Tibial artery (tissue), 4 donors: ENCODE measurements at regions not wholly inside any gene's neighbourhood (a gene's known extent, or its start where the extent isn't known, plus 50 kb on each side); places are given as distances from the start of the nearest gene placed in this dataset.

Experiments
- DNase-seq, 2 donors: peaks; one replicate each; pipeline ENCODE4 v3.0.0-alpha.2; 2019
- H3K27ac ChIP-seq, 2 donors: fragments of 200-600 bp; sonication (generic) in 1 of 2; 1 replicate in 1 of 2; 2 replicates in 1 of 2; pipeline ENCODE4 v1.5.1; 2018 to 2019; ENCODE audit warnings: mild to moderate bottlenecking in 1 of 2
- H3K27me3 ChIP-seq, 2 donors: fragments of 200-600 bp; sonication (generic) in 1 of 2; one replicate each; pipeline versions ENCODE4 v1.5.1 to v1.6.0; 2016 to 2019
- H3K36me3 ChIP-seq, 3 donors: fragments of 200-600 bp; sonication (generic) in 2 of 3; one replicate each; pipeline ENCODE4 v1.5.1; 2016 to 2019; ENCODE audit warnings: mild to moderate bottlenecking in 2 of 3
- H3K4me1 ChIP-seq, 4 donors: fragments of 200-600 bp; sonication (generic) in 2 of 4; 1 replicate in 3 of 4; 2 replicates in 1 of 4; pipeline ENCODE4 v1.5.1; 2016 to 2019
- H3K4me3 ChIP-seq, 2 donors: fragments of 200-600 bp; sonication (generic) in 1 of 2; 1 replicate in 1 of 2; 2 replicates in 1 of 2; pipeline ENCODE4 v1.5.1; 2018 to 2019; ENCODE audit warnings: mild to moderate bottlenecking in 2 of 2
- H3K9me3 ChIP-seq, 3 donors: fragments of 200-600 bp; sonication (generic) in 1 of 3; one replicate each; pipeline ENCODE4 v1.5.1; 2016 to 2019
- CTCF ChIP-seq, 2 experiments: fragments of 200-600 bp in 1 of 2; fragments of 450-650 bp in 1 of 2; IDR thresholded peaks; one replicate each; pipeline ENCODE4 v1.5.1; 2017 to 2019; ENCODE audit warnings: antibody characterized with exemption in 2 of 2, mild to moderate bottlenecking in 1 of 2, moderate library complexity in 1 of 2
- intact Hi-C: fragments of 100-400 bp; cut with DNase I; formaldehyde crosslinking; loops from one replicate; pipeline ENCODE4 v1.15.0; 2023; ENCODE audit warnings: low total_unique reads

- H3K4me3 ChIP-seq: no peak overlapping the region
- no peaks in the 10 kb centered on the region for H3K4me1 ChIP-seq
- intact Hi-C loops: no loop called here
- H3K27me3 ChIP-seq: peaks cover 0 to 8% of the 10 kb centered on the region in 2 donors
- no peak overlapping the region for H3K27ac ChIP-seq
- TF ChIP-seq CTCF (IDR thresholded peaks at IDR 0.05): no peak
- DNase-seq: no peak
- H3K36me3 ChIP-seq: no peaks in the 10 kb centered on the region
- no peaks in the 10 kb centered on the region for H3K9me3 ChIP-seq
Observed at GRCh38 chr2:437180-437579, 149.3 kb upstream of the ALKAL2 start.

- H3K9me3 ChIP-seq: no peaks in the 10 kb centered on the region
- no peak overlapping the region for H3K27ac ChIP-seq
- intact Hi-C loops: no loop called here
- no peak overlapping the region for H3K4me3 ChIP-seq
- H3K27me3 ChIP-seq: peaks cover 0 to 8% of the 10 kb centered on the region in 2 donors
- TF ChIP-seq CTCF (IDR thresholded peaks at IDR 0.05): no peak
- DNase-seq: no peak
- no peaks in the 10 kb centered on the region for H3K4me1 ChIP-seq
- no peaks in the 10 kb centered on the region for H3K36me3 ChIP-seq
Observed at GRCh38 chr2:436205-436604, 148.3 kb upstream of the ALKAL2 start.

GRCh38 chr2:434625-435024 lies 146.7 kb upstream of the ALKAL2 start:
- Histone ChIP-seq H3K27ac (no peak overlapping the region), H3K4me3 (no peak overlapping the region), H3K27me3 (peaks cover 0 to 8% of the 10 kb centered on the region in 2 donors), H3K36me3 (no peaks in the 10 kb centered on the region), H3K9me3 (no peaks in the 10 kb centered on the region), H3K4me1 (no peaks in the 10 kb centered on the region)
- intact Hi-C loops: no loop called here
- no peak for TF ChIP-seq CTCF (IDR thresholded peaks at IDR 0.05)
- no peak for DNase-seq

GRCh38 chr2:433216-433615 lies 145.3 kb upstream of the ALKAL2 start:
- Histone ChIP-seq H3K4me3 (no peak overlapping the region), H3K9me3 (no peaks in the 10 kb centered on the region), H3K27me3 (peaks cover 0 to 2% of the 10 kb centered on the region in 2 donors), H3K4me1 (no peaks in the 10 kb centered on the region), H3K36me3 (no peaks in the 10 kb centered on the region), H3K27ac (no peak overlapping the region)
- no peak for TF ChIP-seq CTCF (IDR thresholded peaks at IDR 0.05)
- DNase-seq: no peak
- intact Hi-C loops: no loop called here

- DNase-seq: no peak
- intact Hi-C loops: no loop called here
- no peak overlapping the region for H3K4me3 ChIP-seq
- H3K27me3 ChIP-seq: no peaks in the 10 kb centered on the region
- no peaks in the 10 kb centered on the region for H3K36me3 ChIP-seq
- no peak for TF ChIP-seq CTCF (IDR thresholded peaks at IDR 0.05)
- no peaks in the 10 kb centered on the region for H3K4me1 ChIP-seq
- H3K27ac ChIP-seq: no peak overlapping the region
- no peaks in the 10 kb centered on the region for H3K9me3 ChIP-seq
Observed at GRCh38 chr2:430291-431040, 142.6 kb upstream of the ALKAL2 start.
